H9 (cell line): ENCODE measurements at regions not wholly inside any gene's neighbourhood (a gene's known extent, or its start where the extent isn't known, plus 50 kb on each side); places are given as distances from the start of the nearest gene placed in this dataset.
"Not testable (repeated sequence)": the region's sequence is repeated elsewhere in the genome, so short reads cannot be mapped to it uniquely, and the experiment has no call there.

ENCODE experiments used
- DNase-seq: peaks from one replicate; pipeline ENCODE4 v3.0.0-alpha.2; 2017
- H2AFZ ChIP-seq: one replicate; pipeline ENCODE4 v1.6.1; 2013; ENCODE audit warnings: mild to moderate bottlenecking, low read length, control low read depth, moderate library complexity
- H2AK5ac ChIP-seq: 2 replicates; pipeline ENCODE4 v1.6.1; 2013; ENCODE audit warnings: low read length, control low read depth, mixed read lengths; ENCODE audit not compliant: insufficient read length
- H2BK120ac ChIP-seq: one replicate; pipeline ENCODE4 v1.6.1; 2013; ENCODE audit warnings: low read depth, mild to moderate bottlenecking, low read length, control low read depth, inconsistent platforms; ENCODE audit not compliant: poor library complexity, severe bottlenecking
- H2BK12ac ChIP-seq: 2 replicates; pipeline ENCODE4 v1.6.1; 2013; ENCODE audit warnings: low read length, control low read depth, mixed read lengths, low read depth; ENCODE audit not compliant: insufficient read length
- H2BK15ac ChIP-seq: 2 replicates; pipeline ENCODE4 v1.6.1; 2013; ENCODE audit warnings: low read depth, low read length, control low read depth
- H2BK20ac ChIP-seq: one replicate; pipeline ENCODE4 v1.6.1; 2013; ENCODE audit warnings: low read depth, mild to moderate bottlenecking, low read length, control low read depth, inconsistent platforms; ENCODE audit not compliant: poor library complexity, severe bottlenecking
- H2BK5ac ChIP-seq: 2 replicates; pipeline ENCODE4 v1.6.1; 2013; ENCODE audit warnings: low read length, control low read depth, mixed read lengths; ENCODE audit not compliant: insufficient read length
- H3K14ac ChIP-seq: 2 replicates; pipeline ENCODE4 v1.6.1; 2013; ENCODE audit warnings: low read length, control low read depth; ENCODE audit not compliant: insufficient read depth
- H3K18ac ChIP-seq: 2 replicates; pipeline ENCODE4 v1.6.1; 2013; ENCODE audit warnings: low read depth, mild to moderate bottlenecking, mixed read lengths, low read length, control low read depth; ENCODE audit not compliant: insufficient read length
- H3K23ac ChIP-seq: 2 replicates; pipeline ENCODE4 v1.6.1; 2013; ENCODE audit warnings: low read length, control low read depth, mixed read lengths, low read depth; ENCODE audit not compliant: insufficient read length
- H3K23me2 ChIP-seq: 2 replicates; pipeline ENCODE4 v1.6.1; 2013; ENCODE audit warnings: low read depth, mild to moderate bottlenecking, mixed read lengths, low read length, control low read depth; ENCODE audit not compliant: insufficient read length, poor library complexity, severe bottlenecking
- H3K27ac ChIP-seq: 2 replicates; pipeline ENCODE4 v1.5.1; 2013; ENCODE audit warnings: low read length, control low read depth, mixed read lengths, low read depth; ENCODE audit not compliant: insufficient read length
- H3K27me3 ChIP-seq: 2 replicates; pipeline ENCODE4 v1.6.1; 2013; ENCODE audit warnings: low read length, control low read depth, inconsistent platforms; ENCODE audit not compliant: insufficient read depth
- H3K4ac ChIP-seq: 2 replicates; pipeline ENCODE4 v1.6.1; 2013; ENCODE audit warnings: low read depth, mild to moderate bottlenecking, control low read depth, inconsistent platforms, low read length, moderate library complexity
- H3K4me1 ChIP-seq: 2 replicates; pipeline ENCODE4 v1.6.1; 2013; ENCODE audit warnings: low read length, control low read depth, inconsistent platforms; ENCODE audit not compliant: insufficient read depth
- H3K4me2 ChIP-seq: 2 replicates; pipeline ENCODE4 v1.6.1; 2013; ENCODE audit warnings: low read length, control low read depth, mixed read lengths; ENCODE audit not compliant: insufficient read length, insufficient read depth
- H3K56ac ChIP-seq: 2 replicates; pipeline ENCODE4 v1.6.1; 2013; ENCODE audit warnings: low read depth, mild to moderate bottlenecking, mixed read lengths, low read length, control low read depth; ENCODE audit not compliant: insufficient read length
- H3K79me1 ChIP-seq: 2 replicates; pipeline ENCODE4 v1.6.1; 2013; ENCODE audit warnings: low read depth, mild to moderate bottlenecking, moderate library complexity, low read length, control low read depth, inconsistent platforms; ENCODE audit not compliant: insufficient read depth, poor library complexity, severe bottlenecking
- H3K79me2 ChIP-seq: 2 replicates; pipeline ENCODE4 v1.6.1; 2013; ENCODE audit warnings: low read length, control low read depth, inconsistent platforms; ENCODE audit not compliant: insufficient read depth
- H3K9ac ChIP-seq: 2 replicates; pipeline ENCODE4 v1.6.1; 2013; ENCODE audit warnings: low read length, control low read depth, mixed read lengths; ENCODE audit not compliant: insufficient read length; ENCODE audit errors: extremely low read depth
- H3K9me3 ChIP-seq: one replicate; pipeline ENCODE4 v1.6.1; 2013; ENCODE audit warnings: low read depth, low read length, inconsistent platforms; ENCODE audit not compliant: control insufficient read depth
- H3T11ph ChIP-seq: one replicate; pipeline ENCODE4 v1.6.1; 2013; ENCODE audit warnings: mild to moderate bottlenecking, low read length, control low read depth, inconsistent platforms
- H4K20me1 ChIP-seq: one replicate; pipeline ENCODE4 v1.6.1; 2013; ENCODE audit not compliant: control insufficient read depth, insufficient read length, insufficient read depth
- H4K5ac ChIP-seq: 2 replicates; pipeline ENCODE4 v1.6.1; 2013; ENCODE audit warnings: low read depth, mild to moderate bottlenecking, mixed read lengths, low read length, control low read depth; ENCODE audit not compliant: insufficient read length
- H4K8ac ChIP-seq: replicated peaks from 2 replicates; pipeline ENCODE4 v1.6.1; 2013; ENCODE audit warnings: low read length, control low read depth, mixed read lengths, low read depth; ENCODE audit not compliant: insufficient read length
- H4K91ac ChIP-seq: 2 replicates; pipeline ENCODE4 v1.6.1; 2013; ENCODE audit warnings: low read depth, mild to moderate bottlenecking, moderate library complexity, mixed read lengths, low read length, control low read depth; ENCODE audit not compliant: insufficient read length
- H3K27ac Mint-ChIP-seq, 3 experiments: 2 replicates in 2 of 3; 3 replicates in 1 of 3; pipeline ENCODE4 v1.8.0; 2020 to 2021; ENCODE audit warnings: mixed read lengths in 3 of 3, mild to moderate bottlenecking in 1 of 3, moderate library complexity in 1 of 3
- H3K27me3 Mint-ChIP-seq: 2 replicates; pipeline ENCODE4 v1.8.0; 2021; ENCODE audit warnings: low read depth, mild to moderate bottlenecking, moderate library complexity, mixed read lengths
- H3K36me3 Mint-ChIP-seq, 3 experiments: 2 replicates in 2 of 3; 3 replicates in 1 of 3; pipeline ENCODE4 v1.8.0; 2020 to 2021; ENCODE audit warnings: low read depth in 3 of 3, mixed read lengths in 3 of 3; ENCODE audit not compliant: insufficient read depth in 1 of 3
- H3K4me1 Mint-ChIP-seq, 2 experiments: 2 replicates each; pipeline ENCODE4 v1.8.0; 2020; ENCODE audit warnings: mixed read lengths in 2 of 2
- H3K4me3 Mint-ChIP-seq, 2 experiments: 2 replicates in 1 of 2; 3 replicates in 1 of 2; pipeline ENCODE4 v1.8.0; 2020 to 2021; ENCODE audit warnings: mild to moderate bottlenecking in 2 of 2, mixed read lengths in 2 of 2, moderate library complexity in 1 of 2
- H3K9me3 Mint-ChIP-seq, 2 experiments: 2 replicates in 1 of 2; 3 replicates in 1 of 2; pipeline ENCODE4 v1.8.0; 2020; ENCODE audit warnings: mild to moderate bottlenecking in 2 of 2, mixed read lengths in 2 of 2, moderate library complexity in 1 of 2
- CTCF ChIP-seq: fragments of 200-600 bp; sonication (generic); conservative IDR thresholded peaks from 3 replicates; pipeline ENCODE4 v1.8.0; 2021; ENCODE audit warnings: antibody characterized with exemption, mild to moderate bottlenecking
- WGBS: extraction: QIAGEN DNeasy Blood & Tissue Kit; methylation state at CpG from one replicate; pipeline ENCODE4 v1.1.7; 2013; ENCODE audit warnings: missing lambda C conversion rate, low lambda C conversion rate, mixed read lengths; ENCODE audit not compliant: insufficient read length; ENCODE audit errors: extremely low coverage; 5-methylcytosine and 5-hydroxymethylcytosine counted together

GRCh38 chr4:26062215-26062614, 148.2 kb downstream of the SMIM20 start:
- peak overlapping the region in 1 of 3 experiments; percentile 16; a peak in 1 of 7 replicates for H3K27ac Mint-ChIP-seq
- H3K9me3 Mint-ChIP-seq: peaks cover 3 to 9% of the 10 kb centered on the region in 2 experiments; a peak in 4 of 5 replicates
- H3K23ac ChIP-seq: no peak overlapping the region
- H3K4me3 Mint-ChIP-seq: no peak overlapping the region
- WGBS: no CpG with 5 or more reads among the region's 2 CpGs
- H3K4me1 ChIP-seq: no peaks in the 10 kb centered on the region
- H3K9me3 ChIP-seq: no peaks in the 10 kb centered on the region
- no peaks in the 10 kb centered on the region for H3K27me3 ChIP-seq
- no peak overlapping the region for H2AFZ ChIP-seq
- H2BK120ac ChIP-seq: no peak overlapping the region
- TF ChIP-seq CTCF: no peak
- H4K8ac ChIP-seq: no peak overlapping the region
- peaks cover 1 to 2% of the 10 kb centered on the region in 2 experiments; a peak in 3 of 4 replicates for H3K4me1 Mint-ChIP-seq
- no peak overlapping the region for H3K18ac ChIP-seq
- H3K9ac ChIP-seq: no peak overlapping the region
- H2BK20ac ChIP-seq: no peak overlapping the region
- H3K56ac ChIP-seq: no peak overlapping the region
- H2AK5ac ChIP-seq: no peak overlapping the region
- no peak overlapping the region for H3K14ac ChIP-seq
- H3K4ac ChIP-seq: no peak overlapping the region
- no peaks in the 10 kb centered on the region for H4K20me1 ChIP-seq
- peaks cover 2 to 6% (median 3%) of the 10 kb centered on the region in 3 experiments; a peak in 3 of 7 replicates for H3K36me3 Mint-ChIP-seq
- H4K5ac ChIP-seq: no peak overlapping the region
- H3K79me1 ChIP-seq: no peaks in the 10 kb centered on the region
- no peak overlapping the region for H3K27ac ChIP-seq
- H2BK15ac ChIP-seq: no peak overlapping the region
- peaks cover 5% of the 10 kb centered on the region for H3K27me3 Mint-ChIP-seq
- DNase-seq: no peak
- H2BK5ac ChIP-seq: no peak overlapping the region
- no peak overlapping the region for H3K4me2 ChIP-seq
- no peak overlapping the region for H4K91ac ChIP-seq
- H3K23me2 ChIP-seq: peaks cover 3% of the 10 kb centered on the region
- H2BK12ac ChIP-seq: no peak overlapping the region
- no peaks in the 10 kb centered on the region for H3K79me2 ChIP-seq
- no peak overlapping the region for H3T11ph ChIP-seq

- not testable (repeated sequence) for H3K18ac ChIP-seq, H3K4me1 ChIP-seq, H3K9me3 ChIP-seq, H3K9ac ChIP-seq, H3K4ac ChIP-seq, H3K27ac Mint-ChIP-seq, DNase-seq, H2AFZ ChIP-seq, H3K4me1 Mint-ChIP-seq, H3K36me3 Mint-ChIP-seq, H2AK5ac ChIP-seq, H2BK120ac ChIP-seq, H3T11ph ChIP-seq, H4K91ac ChIP-seq, H3K56ac ChIP-seq, H3K79me1 ChIP-seq, H4K5ac ChIP-seq, H2BK20ac ChIP-seq, H3K27me3 ChIP-seq, H4K8ac ChIP-seq, H2BK12ac ChIP-seq, H3K9me3 Mint-ChIP-seq, H2BK5ac ChIP-seq, H3K23me2 ChIP-seq, H3K79me2 ChIP-seq, H3K27me3 Mint-ChIP-seq, H3K27ac ChIP-seq, H2BK15ac ChIP-seq, H4K20me1 ChIP-seq, H3K4me3 Mint-ChIP-seq, H3K4me2 ChIP-seq, H3K23ac ChIP-seq, H3K14ac ChIP-seq
- no CpG with 5 or more reads among the region's 34 CpGs for WGBS
These were observed 150.0 kb downstream of the SMIM20 start for GRCh38 chr4:26064009-26064408.
